ENCODE measurements at regions not wholly inside any gene's neighbourhood (a gene's known extent, or its start where the extent isn't known, plus 50 kb on each side); places are given as distances from the start of the nearest gene placed in this dataset.

GRCh38 chr10:44731283-44731682 is 179.9 kb upstream of the TMEM72 start:
- TF ChIP-seq CTCF (IDR thresholded peaks at IDR 0.05; ENCODE audit: poor library complexity) = no peak
- TF ChIP-seq EZH2phosphoT487 (IDR thresholded peaks at IDR 0.05; ENCODE audit: low read depth, severe bottlenecking, unreplicated experiment) = no peak
- no peak for TF ChIP-seq EZH2 (IDR thresholded peaks at IDR 0.05; ENCODE audit: borderline replicate concordance)

All from hepatocyte (in vitro differentiated cells).